MCF 10A (cell line): ENCODE measurements at regions not wholly inside any gene's neighbourhood (a gene's known extent, or its start where the extent isn't known, plus 50 kb on each side); places are given as distances from the start of the nearest gene placed in this dataset.

ENCODE experiments used
- BruUV-seq: library from RNA; stranded (reverse); fragments of 400-500 nt; replicated peaks from 2 replicates; lab custom pipeline; 2021; lab: Mats Ljungman, UMichigan
- CTCF ChIA-PET: fragments of 300-600 bp; sonication (Branson Sonifier 250); formaldehyde crosslinking; extraction: SDS; loops from one replicate; lab custom pipeline; 2021; ENCODE audit warnings: antibody characterized with exemption, inconsistent platforms; lab: Yijun Ruan, JAX
- POLR2A ChIA-PET: fragments of 300-600, 350-650 bp; sonication (Branson Sonifier 250); formaldehyde crosslinking; extraction: SDS; loops from one replicate; lab custom pipeline; 2020; ENCODE audit warnings: antibody characterized with exemption, inconsistent platforms; lab: Yijun Ruan, JAX
- DNase-seq: peaks from one replicate; pipeline ENCODE4 v3.0.0-alpha.2; 2018; ENCODE audit not compliant: unreplicated experiment
- H3K27ac Mint-ChIP-seq: one replicate; pipeline ENCODE4 v1.8.0; 2022; ENCODE audit warnings: mild to moderate bottlenecking, low read depth, mixed read lengths; ENCODE audit not compliant: unreplicated experiment
- H3K27me3 Mint-ChIP-seq: one replicate; pipeline ENCODE4 v1.8.0; 2022; ENCODE audit warnings: mixed read lengths; ENCODE audit not compliant: insufficient read depth, unreplicated experiment
- H3K36me3 Mint-ChIP-seq: one replicate; pipeline ENCODE4 v1.8.0; 2022; ENCODE audit warnings: mild to moderate bottlenecking, moderate library complexity, mixed read lengths; ENCODE audit not compliant: insufficient read depth, unreplicated experiment
- H3K4me1 Mint-ChIP-seq: one replicate; pipeline ENCODE4 v1.8.0; 2022; ENCODE audit warnings: mixed read lengths; ENCODE audit not compliant: insufficient read depth, unreplicated experiment
- H3K4me3 Mint-ChIP-seq: one replicate; pipeline ENCODE4 v1.8.0; 2022; ENCODE audit warnings: mild to moderate bottlenecking, moderate library complexity, mixed read lengths; ENCODE audit not compliant: unreplicated experiment
- H3K9me3 Mint-ChIP-seq: one replicate; pipeline ENCODE4 v1.8.0; 2022; ENCODE audit warnings: mixed read lengths; ENCODE audit not compliant: unreplicated experiment
- CTCF ChIP-seq: fragments of 200-600 bp; IDR thresholded peaks from one replicate; pipeline ENCODE4 v1.8.0; 2022; ENCODE audit warnings: antibody characterized with exemption, mild to moderate bottlenecking; ENCODE audit not compliant: unreplicated experiment
- intact Hi-C: fragments of 100-400 bp; cut with micrococcal nuclease; formaldehyde crosslinking; loops from 2 replicates; pipeline ENCODE4 v1.14.1; 2022

GRCh38 chr9:33718987-33719386 lies 76.4 kb upstream of the PRSS3 start:
- intact Hi-C loops = no loop called here
- no peaks in the 10 kb centered on the region for H3K36me3 Mint-ChIP-seq
- POLR2A ChIA-PET = no interaction called here
- DNase-seq = no peak
- H3K27ac Mint-ChIP-seq = no peak overlapping the region
- no TSS peak for BruUV-seq
- CTCF ChIA-PET = interaction anchor here (1.3 to 8.2 kb wide), 2 partner anchors 94 to 101 kb away, joined by 4 to 227 read pairs; no protein-coding TSS in a partner anchor
- no peaks in the 10 kb centered on the region for H3K9me3 Mint-ChIP-seq
- peaks cover 41% of the 10 kb centered on the region for H3K27me3 Mint-ChIP-seq
- H3K4me1 Mint-ChIP-seq = no peaks in the 10 kb centered on the region
- H3K4me3 Mint-ChIP-seq = no peak overlapping the region
- TF ChIP-seq CTCF = no peak

GRCh38 chr9:33719581-33720374 lies 75.6 kb upstream of the PRSS3 start:
- intact Hi-C loops = loop anchor here (5.0 kb wide), 2 partner anchors 197 to 317 kb away; partner anchors contain the start of genes ANKRD18B and AQP7
- H3K4me3 Mint-ChIP-seq = no peak overlapping the region
- peaks cover 6% of the 10 kb centered on the region for H3K9me3 Mint-ChIP-seq
- ChIA-PET CTCF (interaction anchor here (0.7 to 8.2 kb wide), 7 partner anchors 72 to 316 kb away, joined by 3 to 227 read pairs (median 5); no protein-coding TSS in a partner anchor), POLR2A (interaction anchor here (0.6 to 2.7 kb wide), 2 partner anchors 95 to 424 kb away, joined by 3 to 13 read pairs; no protein-coding TSS in a partner anchor)
- BruUV-seq = no TSS peak
- H3K27ac Mint-ChIP-seq = no peak overlapping the region
- peaks cover 39% of the 10 kb centered on the region for H3K27me3 Mint-ChIP-seq
- TF ChIP-seq CTCF = peak; percentile 43
- H3K36me3 Mint-ChIP-seq = no peaks in the 10 kb centered on the region
- no peaks in the 10 kb centered on the region for H3K4me1 Mint-ChIP-seq
- DNase-seq = peak; percentile 43

GRCh38 chr9:33721674-33722358 lies 73.5 kb upstream of the PRSS3 start:
- H3K27me3 Mint-ChIP-seq = peaks cover 24% of the 10 kb centered on the region
- POLR2A ChIA-PET = interaction anchor here (0.7 to 2.7 kb wide), 4 partner anchors 93 to 431 kb away, joined by 3 to 13 read pairs (median 8); partner anchors contain the start of gene NFX1
- CTCF ChIA-PET = interaction anchor here (0.6 to 8.2 kb wide), 37 partner anchors 10 to 780 kb away, joined by 3 to 227 read pairs (median 5); partner anchors contain the start of genes AQP7 and NOL6
- peak; percentile 100 for TF ChIP-seq CTCF
- H3K4me3 Mint-ChIP-seq = no peak overlapping the region
- intact Hi-C loops = loop anchor here (1.0 to 5.0 kb wide), 4 partner anchors 98 to 493 kb away; partner anchors contain the start of genes ANKRD18B and AQP7
- DNase-seq = peak; percentile 82
- no peak overlapping the region for H3K27ac Mint-ChIP-seq
- peaks cover 8% of the 10 kb centered on the region for H3K9me3 Mint-ChIP-seq
- H3K4me1 Mint-ChIP-seq = no peaks in the 10 kb centered on the region
- BruUV-seq = no TSS peak
- H3K36me3 Mint-ChIP-seq = no peaks in the 10 kb centered on the region

GRCh38 chr9:33722359-33722675 lies 73.0 kb upstream of the PRSS3 start:
- Mint-ChIP-seq H3K4me3 (no peak overlapping the region), H3K27me3 (peaks cover 19% of the 10 kb centered on the region), H3K4me1 (no peaks in the 10 kb centered on the region), H3K36me3 (no peaks in the 10 kb centered on the region), H3K9me3 (peaks cover 8% of the 10 kb centered on the region), H3K27ac (no peak overlapping the region)
- no peak for TF ChIP-seq CTCF
- no TSS peak for BruUV-seq
- DNase-seq = no peak
- ChIA-PET CTCF (interaction anchor here (0.6 to 8.2 kb wide), 28 partner anchors 9 to 781 kb away, joined by 3 to 227 read pairs (median 5); partner anchors contain the start of gene NOL6), POLR2A (interaction anchor here (0.7 to 2.7 kb wide), 4 partner anchors 94 to 432 kb away, joined by 3 to 13 read pairs (median 8); partner anchors contain the start of gene NFX1)
- intact Hi-C loops = loop anchor here (1.0 to 5.0 kb wide), 4 partner anchors 98 to 494 kb away; partner anchors contain the start of genes ANKRD18B and AQP7
